ENCODE measurements at regions not wholly inside any gene's neighbourhood (a gene's known extent, or its start where the extent isn't known, plus 50 kb on each side); places are given as distances from the start of the nearest gene placed in this dataset.

- no peak for TF ChIP-seq CTCF (IDR thresholded peaks at IDR 0.05; ENCODE audit: poor library complexity, severe bottlenecking)
- TF ChIP-seq POLR2AphosphoS5 (IDR thresholded peaks at IDR 0.05): peak; percentile 77
- no peak for TF ChIP-seq RAD21 (conservative IDR thresholded peaks at IDR 0.05)
- no peak for TF ChIP-seq EZH2 (IDR thresholded peaks at IDR 0.05; ENCODE audit: borderline replicate concordance, insufficient read depth, low read length, poor library complexity, severe bottlenecking)
These were observed 1249.8 kb downstream of the NSUN3 start for GRCh38 chr3:95312650-95313049.
